Spleen (tissue), 7 donors: ENCODE measurements at regions not wholly inside any gene's neighbourhood (a gene's known extent, or its start where the extent isn't known, plus 50 kb on each side); places are given as distances from the start of the nearest gene placed in this dataset.

Experiments
- CTCF ChIP-seq, 11 experiments: fragments of 200-600 bp in 7 of 11; fragments of 450-650 bp in 4 of 11; sonication (generic) in 4 of 11; IDR thresholded peaks in 8 of 11; conservative IDR thresholded peaks in 3 of 11; 1 replicate in 7 of 11; 2 replicates in 4 of 11; pipeline versions ENCODE4 v1.4.0 to v1.8.0; 2016 to 2021; ENCODE audit warnings: antibody characterized with exemption in 11 of 11, inconsistent platforms in 4 of 11, mild to moderate bottlenecking in 1 of 11
- POLR2A ChIP-seq, 3 donors: fragments of 450-650 bp; IDR thresholded peaks; one replicate each; pipeline ENCODE4 v1.5.1; 2017; ENCODE audit warnings: antibody characterized with exemption in 3 of 3, mild to moderate bottlenecking in 1 of 3
- POLR2AphosphoS5 ChIP-seq, 3 donors: sonication (generic); formaldehyde crosslinking; IDR thresholded peaks; one replicate each; pipeline ENCODE4 v1.5.1; 2017; ENCODE audit warnings: antibody characterized with exemption in 3 of 3
- donor health status: DM: no; HTN: no; CAD: no; lungs with moderate emphysema.
- donor health status: DM: no; HTN: no; CAD: no.
- donor health status: DM: no; HTN: no; CAD: no.

- TF ChIP-seq POLR2A (IDR thresholded peaks at IDR 0.05) (no peak), CTCF (IDR thresholded peaks at IDR 0.05 in 8 of 11, conservative IDR thresholded peaks at IDR 0.05 in 3 of 11) (no peak), POLR2AphosphoS5 (IDR thresholded peaks at IDR 0.05) (no peak)
Observed at GRCh38 chr1:96048572-96049212, 672.9 kb upstream of the PTBP2 start.
